K562 (cell line): ENCODE measurements at regions not wholly inside any gene's neighbourhood (a gene's known extent, or its start where the extent isn't known, plus 50 kb on each side); places are given as distances from the start of the nearest gene placed in this dataset.
A peak's percentile ranks its signal among the peaks of the same experiment; 100 is the strongest.

Experiments used
- HOMEZ ChIP-seq: fragments of 250-450 bp; sonication (Bioruptor Pico); IDR thresholded peaks from 2 replicates; pipeline ENCODE4 v1.4.0; 2020; ENCODE audit warnings: mild to moderate bottlenecking, moderate library complexity
- KLF13 ChIP-seq: fragments of 450-650 bp; IDR thresholded peaks from 2 replicates; pipeline ENCODE4 v1.6.1; 2016; ENCODE audit warnings: missing genetic modification characterization, low read depth, mild to moderate bottlenecking, missing compliant biosample characterization, moderate library complexity, borderline replicate concordance
- MYC ChIP-seq, 2 experiments: fragments of 250-450 bp in 1 of 2; sonication (Bioruptor Pico) in 1 of 2; IDR thresholded peaks; 2 replicates each; pipeline versions ENCODE4 v1.5.1 to v1.6.1; 2012 to 2021; ENCODE audit warnings: low read depth in 2 of 2, borderline replicate concordance in 1 of 2, improper control_type of control experiment in 1 of 2, low read length in 1 of 2, mild to moderate bottlenecking in 1 of 2, moderate library complexity in 1 of 2
- NKRF ChIP-seq: fragments of 450-650 bp; IDR thresholded peaks from 2 replicates; pipeline ENCODE4 v1.6.1; 2016; ENCODE audit warnings: borderline replicate concordance
- SETDB1 ChIP-seq: IDR thresholded peaks from one replicate; pipeline ENCODE4 v1.6.1; 2012; ENCODE audit warnings: low read length, control low read depth, inconsistent platforms
- SRSF7 ChIP-seq: fragments of 200-400 bp; formaldehyde crosslinking; optimal IDR thresholded peaks from 2 replicates; pipeline ENCODE3; 2017; ENCODE audit warnings: mild to moderate bottlenecking, low read depth, low read length
- TARDBP ChIP-seq: fragments of 450-650 bp; IDR thresholded peaks from 2 replicates; pipeline ENCODE4 v1.6.1; 2016
- TOE1 ChIP-seq, 2 experiments: fragments of 450-650 bp in 1 of 2; sonication (generic) in 1 of 2; formaldehyde crosslinking in 1 of 2; IDR thresholded peaks; 2 replicates each; pipeline versions ENCODE4 v1.7.1 to v1.8.0; 2016 to 2022; ENCODE audit warnings: borderline replicate concordance in 2 of 2, mild to moderate bottlenecking in 2 of 2, antibody characterized with exemption in 1 of 2, inconsistent platforms in 1 of 2, low read depth in 1 of 2, missing genetic modification reagents in 1 of 2, moderate library complexity in 1 of 2
- ZNF583 ChIP-seq: fragments of 250-450 bp; sonication (Bioruptor Pico); IDR thresholded peaks from 2 replicates; pipeline ENCODE4 v1.4.0; 2020
- ZNF589 ChIP-seq: fragments of 200-800 bp; sonication (Bioruptor generic); IDR thresholded peaks from 2 replicates; pipeline ENCODE4 v1.6.1; 2016; ENCODE audit warnings: low read depth, missing genetic modification characterization, missing compliant biosample characterization
- TF ChIP-seq, protein P1 (sequence below): fragments of 450-650 bp; formaldehyde crosslinking; conservative IDR thresholded peaks from 2 replicates; pipeline ENCODE4 v1.4.0; 2022; ENCODE audit warnings: mild to moderate bottlenecking, missing genetic modification characterization
- TF ChIP-seq, protein P2 (sequence below): fragments of 250-450 bp; sonication (Bioruptor Pico); IDR thresholded peaks from 2 replicates; pipeline ENCODE4 v1.8.0; 2022; ENCODE audit warnings: moderate library complexity, mild to moderate bottlenecking, inconsistent platforms

DNA sequence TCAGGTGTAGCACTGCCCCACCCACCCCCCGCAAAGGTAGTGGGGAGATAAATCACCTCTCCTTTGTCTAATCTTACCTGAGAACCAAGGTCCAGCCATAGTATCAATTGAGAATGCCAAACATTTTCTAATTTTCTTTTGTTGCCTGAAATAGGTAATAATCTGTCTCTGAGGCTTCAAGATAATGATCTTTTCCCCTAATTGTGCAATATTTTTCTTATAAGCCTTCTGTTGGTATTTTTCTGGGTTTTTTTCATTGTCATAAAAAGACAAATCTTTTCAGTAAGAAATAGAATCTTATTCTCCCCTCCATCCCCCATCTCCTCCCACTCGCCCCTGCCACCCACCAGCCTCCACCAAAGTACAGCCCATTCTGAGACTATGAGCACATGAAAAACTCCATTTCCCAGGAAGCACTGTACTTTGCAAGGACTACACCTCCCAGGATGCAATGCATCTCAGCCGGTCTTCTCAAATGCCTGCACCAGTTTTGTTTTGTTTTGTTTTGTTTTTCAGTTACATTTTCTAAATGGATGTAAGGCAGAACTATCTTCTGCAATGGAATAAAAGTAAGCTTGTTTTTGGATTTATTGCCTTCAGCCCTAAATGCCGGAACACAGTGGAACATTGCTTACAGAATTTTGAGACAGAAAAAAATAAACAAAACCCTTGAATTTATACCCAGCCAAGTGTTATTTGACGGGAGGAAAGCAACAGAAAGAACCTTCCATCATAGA lies 268.0 kb downstream of the TFAP2A start (continued):
- TF ChIP-seq ZNF583 (CRISPR knock-in tag) (no peak), SETDB1 (no peak), ZNF589 (CRISPR knock-in tag) (0 out of 2 replicates have a peak, but pooled peaks have one; percentile 35), SRSF7 (no peak), TARDBP (no peak), HOMEZ (CRISPR knock-in tag) (no peak), TOE1 (IDR thresholded peaks at IDR 0.05; ENCODE audit: borderline replicate concordance) (0 out of 2 replicates have a peak, but pooled peaks have one; percentile 25), TOE1 (CRISPR knock-in tag; IDR thresholded peaks at IDR 0.05; ENCODE audit: borderline replicate concordance, low read depth) (no peak), KLF13 (tag) (no peak), MYC (IDR thresholded peaks at IDR 0.05; ENCODE audit: low read depth, low read length) (no peak), MYC (CRISPR knock-in tag; IDR thresholded peaks at IDR 0.05; ENCODE audit: borderline replicate concordance, low read depth) (no peak), NKRF (no peak)
- TF ChIP-seq, protein P1, sequence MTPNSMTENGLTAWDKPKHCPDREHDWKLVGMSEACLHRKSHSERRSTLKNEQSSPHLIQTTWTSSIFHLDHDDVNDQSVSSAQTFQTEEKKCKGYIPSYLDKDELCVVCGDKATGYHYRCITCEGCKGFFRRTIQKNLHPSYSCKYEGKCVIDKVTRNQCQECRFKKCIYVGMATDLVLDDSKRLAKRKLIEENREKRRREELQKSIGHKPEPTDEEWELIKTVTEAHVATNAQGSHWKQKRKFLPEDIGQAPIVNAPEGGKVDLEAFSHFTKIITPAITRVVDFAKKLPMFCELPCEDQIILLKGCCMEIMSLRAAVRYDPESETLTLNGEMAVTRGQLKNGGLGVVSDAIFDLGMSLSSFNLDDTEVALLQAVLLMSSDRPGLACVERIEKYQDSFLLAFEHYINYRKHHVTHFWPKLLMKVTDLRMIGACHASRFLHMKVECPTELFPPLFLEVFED (CRISPR knock-in tag) = no peak
- TF ChIP-seq, protein P2, sequence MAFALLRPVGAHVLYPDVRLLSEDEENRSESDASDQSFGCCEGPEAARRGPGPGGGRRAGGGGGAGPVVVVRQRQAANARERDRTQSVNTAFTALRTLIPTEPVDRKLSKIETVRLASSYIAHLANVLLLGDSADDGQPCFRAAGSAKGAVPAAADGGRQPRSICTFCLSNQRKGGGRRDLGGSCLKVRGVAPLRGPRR (CRISPR knock-in tag) = no peak
